ENCODE measurements at regions not wholly inside any gene's neighbourhood (a gene's known extent, or its start where the extent isn't known, plus 50 kb on each side); places are given as distances from the start of the nearest gene placed in this dataset.

GRCh38 chr9:29001006-29001405 lies 1427.7 kb upstream of the C9orf72 start:
- 73 to 84% methylated on average over 2 to 3 of the region's 3 CpGs for WGBS, 2 experiments (ENCODE audit: insufficient coverage in 1 of 2, insufficient read length in 1 of 2)
- no peaks in the 10 kb centered on the region for H3K27me3 Mint-ChIP-seq (ENCODE audit: insufficient read depth)

DNA sequence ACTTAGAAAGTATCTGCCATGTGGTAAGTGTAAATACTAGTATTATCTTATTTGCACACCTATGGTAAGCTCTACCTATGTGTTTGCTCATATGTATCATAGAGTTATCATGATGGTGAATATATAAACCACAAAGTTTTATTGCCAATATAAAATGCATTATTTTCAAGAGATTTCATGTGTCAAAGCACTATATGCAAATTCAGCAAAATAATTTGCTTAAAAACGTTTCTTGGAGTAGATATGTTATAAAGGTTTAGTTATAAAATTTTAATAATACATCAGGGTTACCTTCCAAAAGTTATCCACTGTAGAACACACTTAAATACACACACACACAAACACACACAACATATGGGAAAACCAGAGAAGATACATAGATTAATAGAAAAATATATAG lies 1431.7 kb upstream of the C9orf72 start:
- no peaks in the 10 kb centered on the region for H3K9me3 ChIP-seq (ENCODE audit: control insufficient read depth, low read length)
- no peaks in the 10 kb centered on the region for H3K4me1 Mint-ChIP-seq
- no peak for TF ChIP-seq CTCF (conservative IDR thresholded peaks at IDR 0.05)
- H3K4me1 ChIP-seq (ENCODE audit: control insufficient read depth, insufficient read depth, low read length): no peaks in the 10 kb centered on the region
- peaks cover 2% of the 10 kb centered on the region for H3K36me3 Mint-ChIP-seq (ENCODE audit: low read depth)
- H3K27me3 ChIP-seq (ENCODE audit: control insufficient read depth, insufficient read depth, low read length, poor library complexity, severe bottlenecking): no peaks in the 10 kb centered on the region
- no peak overlapping the region for H3K4me3 ChIP-seq (ENCODE audit: low read length)
- no peaks in the 10 kb centered on the region for H3K36me3 ChIP-seq (ENCODE audit: control insufficient read depth, insufficient read depth, low read length)
- no peak overlapping the region for H3K27ac ChIP-seq (ENCODE audit: low read depth, low read length)
- H3K9ac ChIP-seq (ENCODE audit: extremely low read depth, low read length, poor library complexity, severe bottlenecking): no peak overlapping the region
- WGBS, 2 experiments (ENCODE audit: insufficient coverage in 1 of 2, insufficient read length in 1 of 2): no CpG with 5 or more reads among the region's 1 CpG
- no peaks in the 10 kb centered on the region for H3K27me3 Mint-ChIP-seq (ENCODE audit: insufficient read depth)
- no peak overlapping the region for H3K4me3 Mint-ChIP-seq
- H3K9me3 Mint-ChIP-seq: no peaks in the 10 kb centered on the region
- no peak for DNase-seq
- H3K27ac Mint-ChIP-seq: no peak overlapping the region

More at GRCh38 chr9:29001006-29001405, 1427.7 kb upstream of the C9orf72 start:
- H3K36me3 Mint-ChIP-seq (ENCODE audit: low read depth): no peaks in the 10 kb centered on the region
- no peaks in the 10 kb centered on the region for H3K9me3 Mint-ChIP-seq
- no peak for DNase-seq
- H3K4me3 Mint-ChIP-seq: no peak overlapping the region
- H3K4me1 ChIP-seq (ENCODE audit: control insufficient read depth, insufficient read depth, low read length): no peaks in the 10 kb centered on the region
- H3K27ac ChIP-seq (ENCODE audit: low read depth, low read length): no peak overlapping the region
- no peaks in the 10 kb centered on the region for H3K9me3 ChIP-seq (ENCODE audit: control insufficient read depth, low read length)
- no peak overlapping the region for H3K27ac Mint-ChIP-seq
- H3K36me3 ChIP-seq (ENCODE audit: control insufficient read depth, insufficient read depth, low read length): no peaks in the 10 kb centered on the region
- H3K4me1 Mint-ChIP-seq: no peaks in the 10 kb centered on the region
- no peak for TF ChIP-seq CTCF (conservative IDR thresholded peaks at IDR 0.05)
- no peak overlapping the region for H3K9ac ChIP-seq (ENCODE audit: extremely low read depth, low read length, poor library complexity, severe bottlenecking)
- H3K4me3 ChIP-seq (ENCODE audit: low read length): no peak overlapping the region
- no peaks in the 10 kb centered on the region for H3K27me3 ChIP-seq (ENCODE audit: control insufficient read depth, insufficient read depth, low read length, poor library complexity, severe bottlenecking)

- Mint-ChIP-seq H3K4me3 (no peak overlapping the region), H3K9me3 (no peaks in the 10 kb centered on the region), H3K27me3 (ENCODE audit: insufficient read depth) (no peaks in the 10 kb centered on the region), H3K4me1 (no peaks in the 10 kb centered on the region), H3K27ac (no peak overlapping the region), H3K36me3 (ENCODE audit: low read depth) (peaks cover 2% of the 10 kb centered on the region)
- Histone ChIP-seq H3K36me3 (ENCODE audit: control insufficient read depth, insufficient read depth, low read length) (no peaks in the 10 kb centered on the region), H3K9me3 (ENCODE audit: control insufficient read depth, low read length) (no peaks in the 10 kb centered on the region), H3K27ac (ENCODE audit: low read depth, low read length) (no peak overlapping the region), H3K4me3 (ENCODE audit: low read length) (no peak overlapping the region), H3K9ac (ENCODE audit: extremely low read depth, low read length, poor library complexity, severe bottlenecking) (no peak overlapping the region), H3K4me1 (ENCODE audit: control insufficient read depth, insufficient read depth, low read length) (no peaks in the 10 kb centered on the region), H3K27me3 (ENCODE audit: control insufficient read depth, insufficient read depth, low read length, poor library complexity, severe bottlenecking) (no peaks in the 10 kb centered on the region)
- DNase-seq: no peak
- no peak for TF ChIP-seq CTCF (conservative IDR thresholded peaks at IDR 0.05)
- 79 to 80% methylated on average over 1 to 4 of the region's 4 CpGs for WGBS, 2 experiments (ENCODE audit: insufficient coverage in 1 of 2, insufficient read length in 1 of 2)
Observed at GRCh38 chr9:29006628-29007027, 1433.3 kb upstream of the C9orf72 start.
